A673 (cell line): ENCODE measurements at regions not wholly inside any gene's neighbourhood (a gene's known extent, or its start where the extent isn't known, plus 50 kb on each side); places are given as distances from the start of the nearest gene placed in this dataset.

Experiments
- BruUV-seq: library from RNA; stranded (reverse); fragments of 400-500 nt; replicated peaks from 2 replicates; lab custom pipeline; 2021; lab: Mats Ljungman, UMichigan
- CTCF ChIA-PET: fragments of 300-600 bp; sonication (Branson Sonifier 250); formaldehyde crosslinking; loops from one replicate; lab custom pipeline; 2022; ENCODE audit warnings: antibody characterized with exemption; lab: Charles Lee
- POLR2A ChIA-PET: fragments of 300-600 bp; sonication (Branson Sonifier 250); formaldehyde crosslinking; loops from one replicate; lab custom pipeline; 2022; ENCODE audit warnings: antibody characterized with exemption; ENCODE audit not compliant: low non-redundant PET; lab: Charles Lee
- DNase-seq: peaks from one replicate; pipeline ENCODE4 v3.0.0-alpha.2; 2015; ENCODE audit warnings: low spot score
- H3K27ac ChIP-seq: fragments of 200-600 bp; sonication (generic); 2 replicates; pipeline ENCODE4 v1.5.1; 2016; ENCODE audit warnings: mixed run types, low read depth, mild to moderate bottlenecking, mixed read lengths, antibody characterized with exemption, low read length; ENCODE audit not compliant: poor library complexity, severe bottlenecking
- H3K27me3 ChIP-seq: fragments of 200-600 bp; sonication (generic); replicated peaks from 2 replicates; pipeline ENCODE4 v1.6.1; 2017; ENCODE audit warnings: mixed run types, low read depth, mild to moderate bottlenecking, mixed read lengths, antibody characterized with exemption, low read length; ENCODE audit not compliant: insufficient read depth, poor library complexity
- H3K36me3 ChIP-seq: fragments of 200-600 bp; sonication (generic); 2 replicates; pipeline ENCODE4 v1.6.1; 2016; ENCODE audit warnings: mixed run types, mild to moderate bottlenecking, mixed read lengths, antibody characterized with exemption, low read length; ENCODE audit not compliant: insufficient read depth, poor library complexity, severe bottlenecking
- H3K4me1 ChIP-seq: fragments of 200-600 bp; sonication (generic); 2 replicates; pipeline ENCODE4 v1.6.1; 2017; ENCODE audit warnings: mixed run types, mild to moderate bottlenecking, mixed read lengths, antibody characterized with exemption, low read length; ENCODE audit not compliant: insufficient read depth, poor library complexity, severe bottlenecking
- H3K4me3 ChIP-seq: fragments of 200-600 bp; sonication (generic); 2 replicates; pipeline ENCODE4 v1.5.1; 2016; ENCODE audit warnings: low read depth, mixed run types, mild to moderate bottlenecking, mixed read lengths, low read length; ENCODE audit not compliant: poor library complexity, severe bottlenecking
- H3K9me3 ChIP-seq: fragments of 200-600 bp; sonication (generic); 2 replicates; pipeline ENCODE4 v1.6.1; 2016; ENCODE audit warnings: mixed run types, low read depth, mild to moderate bottlenecking, mixed read lengths, antibody characterized with exemption, low read length; ENCODE audit not compliant: poor library complexity, severe bottlenecking
- CTCF ChIP-seq: fragments of 300-800, 200-600 bp; sonication (generic); conservative IDR thresholded peaks from 2 replicates; pipeline ENCODE4 v1.5.1; 2017; ENCODE audit warnings: low read depth, mild to moderate bottlenecking, antibody characterized with exemption, low read length, moderate library complexity, mixed read lengths
- EZH2 ChIP-seq: fragments of 200-600 bp; sonication (generic); IDR thresholded peaks from 2 replicates; pipeline ENCODE4 v1.6.1; 2017; ENCODE audit warnings: borderline replicate concordance, low read depth, mild to moderate bottlenecking, mixed read lengths, antibody characterized with exemption, low read length; ENCODE audit not compliant: poor library complexity, severe bottlenecking
- intact Hi-C: fragments of 100-400 bp; cut with micrococcal nuclease; formaldehyde crosslinking; loops from one replicate; pipeline ENCODE4 v1.10.0; 2022; ENCODE audit not compliant: unreplicated experiment

DNA sequence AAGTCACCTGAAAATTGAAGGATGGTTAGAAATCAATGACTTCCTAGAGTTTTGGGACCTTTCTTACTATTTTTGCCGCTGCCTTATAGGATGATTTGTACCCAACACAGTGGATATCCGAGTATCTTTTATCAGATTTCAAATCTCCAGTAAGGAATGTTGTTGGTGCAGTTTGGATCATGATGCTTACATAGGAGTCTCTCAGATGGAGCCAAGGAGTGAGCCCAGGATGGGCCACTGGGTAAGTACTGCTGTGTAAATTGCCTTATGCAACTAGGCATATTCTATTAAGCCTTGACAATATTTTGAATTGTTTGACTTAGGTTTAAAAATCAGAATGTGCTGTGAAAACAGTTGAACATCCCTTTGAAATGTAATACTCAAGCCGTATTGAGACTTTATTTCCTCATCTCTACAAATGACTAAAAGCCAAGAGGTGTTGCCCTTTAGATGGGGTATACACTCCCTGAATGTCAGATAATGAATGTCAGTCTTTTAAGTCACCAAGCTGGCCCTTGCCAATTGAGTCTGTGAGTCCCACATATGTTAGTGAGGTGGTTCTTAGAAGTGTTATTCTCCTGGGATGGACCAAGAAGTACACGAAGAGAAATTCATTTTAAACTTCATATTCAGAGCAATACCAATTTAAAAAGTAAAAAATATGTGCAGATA is 271.8 kb upstream of the CTNND2 start:
- H3K4me1 ChIP-seq: no peaks in the 10 kb centered on the region
- TF ChIP-seq EZH2 (no peak), CTCF (no peak)
- H3K36me3 ChIP-seq: no peaks in the 10 kb centered on the region
- intact Hi-C loops: no loop called here
- no TSS peak for BruUV-seq
- no peak overlapping the region for H3K27ac ChIP-seq
- POLR2A ChIA-PET: no interaction called here
- H3K9me3 ChIP-seq: peaks cover 35% of the 10 kb centered on the region
- CTCF ChIA-PET: no interaction called here
- no peak overlapping the region for H3K4me3 ChIP-seq
- no peak for DNase-seq
- H3K27me3 ChIP-seq: no peaks in the 10 kb centered on the region

DNA sequence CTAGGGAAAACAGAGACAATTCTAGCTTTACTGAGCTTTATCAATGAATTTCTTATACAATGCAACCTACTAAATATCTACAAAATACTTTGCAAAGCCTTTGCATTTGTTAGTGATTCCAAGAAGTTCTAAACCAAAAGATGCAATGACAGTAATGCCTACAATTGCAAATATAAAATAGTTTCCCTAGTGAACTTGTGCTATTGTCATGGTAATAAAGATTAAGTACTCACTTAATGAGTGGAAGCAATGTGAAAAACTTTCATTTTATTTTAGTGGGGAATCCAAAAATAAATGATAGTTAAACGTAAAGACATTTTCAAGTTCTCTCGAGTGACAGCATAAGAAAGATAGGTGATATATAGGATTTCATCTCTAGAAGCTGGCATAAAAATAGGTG is 270.5 kb upstream of the CTNND2 start:
- H3K4me3 ChIP-seq: no peak overlapping the region
- no peaks in the 10 kb centered on the region for H3K27me3 ChIP-seq
- POLR2A ChIA-PET: no interaction called here
- intact Hi-C loops: no loop called here
- no peak for DNase-seq
- H3K4me1 ChIP-seq: no peaks in the 10 kb centered on the region
- H3K27ac ChIP-seq: no peak overlapping the region
- H3K9me3 ChIP-seq: peaks cover 34% of the 10 kb centered on the region
- BruUV-seq: no TSS peak
- CTCF ChIA-PET: no interaction called here
- no peak for TF ChIP-seq EZH2
- H3K36me3 ChIP-seq: no peaks in the 10 kb centered on the region

DNA sequence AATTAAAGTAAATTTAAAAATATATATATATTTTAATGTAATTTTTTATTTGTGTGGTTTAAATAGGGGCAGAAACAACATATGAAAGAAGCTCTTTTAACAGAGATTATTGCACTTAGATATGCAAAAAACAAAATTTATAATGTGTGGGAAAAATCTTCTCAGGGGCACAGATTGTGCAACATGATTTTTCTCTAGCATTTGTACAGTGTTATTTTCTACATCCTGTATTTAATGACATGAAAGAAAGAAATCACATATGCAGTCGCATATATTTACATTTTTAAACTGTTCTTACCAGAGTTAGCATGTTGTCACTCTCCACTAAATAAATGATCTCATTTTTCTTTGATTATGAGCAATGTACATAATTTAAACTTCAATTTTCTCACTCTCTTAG is 265.3 kb upstream of the CTNND2 start:
- H3K27ac ChIP-seq: no peak overlapping the region
- no peaks in the 10 kb centered on the region for H3K27me3 ChIP-seq
- H3K4me1 ChIP-seq: no peaks in the 10 kb centered on the region
- no peaks in the 10 kb centered on the region for H3K36me3 ChIP-seq
- peaks cover 20% of the 10 kb centered on the region for H3K9me3 ChIP-seq
- DNase-seq: no peak
- no peak overlapping the region for H3K4me3 ChIP-seq
- TF ChIP-seq EZH2 (no peak), CTCF (no peak)
- ChIA-PET POLR2A (no interaction called here), CTCF (no interaction called here)
- no TSS peak for BruUV-seq
- intact Hi-C loops: no loop called here

DNA sequence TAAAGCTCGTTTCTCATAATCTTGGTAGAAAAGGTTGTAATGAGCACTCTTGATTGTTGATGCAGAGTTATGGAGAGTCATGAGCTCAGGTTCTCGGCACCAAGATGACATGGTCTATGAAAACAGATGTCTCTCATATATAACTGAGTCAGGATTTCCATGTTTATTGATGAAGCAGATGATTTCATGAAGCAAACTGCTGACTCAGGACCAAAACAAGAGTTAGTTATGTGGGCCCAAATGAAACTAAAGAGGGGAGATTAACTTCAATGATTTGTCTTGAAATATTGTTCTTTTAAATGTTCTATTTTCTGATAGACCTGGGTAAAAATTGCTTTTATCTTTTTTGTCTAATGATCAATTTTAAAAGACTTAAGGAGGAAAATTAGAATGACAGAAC is 258.6 kb upstream of the CTNND2 start:
- no peak for TF ChIP-seq CTCF
- no peak for TF ChIP-seq EZH2
- no peaks in the 10 kb centered on the region for H3K27me3 ChIP-seq
- DNase-seq: no peak
- no peaks in the 10 kb centered on the region for H3K4me1 ChIP-seq
- no TSS peak for BruUV-seq
- CTCF ChIA-PET: no interaction called here
- no peaks in the 10 kb centered on the region for H3K36me3 ChIP-seq
- intact Hi-C loops: no loop called here
- no peak overlapping the region for H3K4me3 ChIP-seq
- H3K27ac ChIP-seq: no peak overlapping the region
- peaks cover 37% of the 10 kb centered on the region for H3K9me3 ChIP-seq
- POLR2A ChIA-PET: no interaction called here
